K562 (cell line): ENCODE measurements at regions not wholly inside any gene's neighbourhood (a gene's known extent, or its start where the extent isn't known, plus 50 kb on each side); places are given as distances from the start of the nearest gene placed in this dataset.

Experiments used
- ATAC-seq: fragments of 200-7000 bp; cut with Tn5 transposase; 3 replicates; pipeline ENCODE4 v1.9.1; 2020; ENCODE audit warnings: moderate library complexity
- BruUV-seq: library from RNA; stranded (reverse); fragments of 400-500 nt; replicated peaks from 2 replicates; lab custom pipeline; 2021; lab: Mats Ljungman, UMichigan
- CTCF ChIA-PET: fragments of 300-600 bp; formaldehyde crosslinking; extraction: SDS; loops from one replicate; lab custom pipeline; 2021; ENCODE audit warnings: low intra/inter-chr PET ratio; lab: Yijun Ruan, JAX
- POLR2A ChIA-PET: fragments of 300-600, 350-650 bp; sonication (Branson Sonifier 250); formaldehyde crosslinking; extraction: SDS; loops from one replicate; lab custom pipeline; 2021; ENCODE audit warnings: antibody characterized with exemption, inconsistent platforms; lab: Yijun Ruan, JAX
- DNase-seq, 4 experiments: peaks; one replicate each; pipeline versions ENCODE4 v3.0.0 to v3.0.0-alpha.2; 2011 to 2018; ENCODE audit warnings: low spot score in 3 of 4, mixed read lengths in 3 of 4; ENCODE audit errors: extremely low read depth in 1 of 4
- FAIRE-seq: peaks from 2 replicates; lab custom pipeline; 2011; peaks lifted over from hg19 to GRCh38; lab: Jason Lieb, UNC
- H2AFZ ChIP-seq: 2 replicates; pipeline ENCODE4 v1.6.0; 2011; ENCODE audit warnings: low read depth, low read length, control low read depth, inconsistent platforms
- H3K27ac ChIP-seq: fragments of 200-600 bp; 3 replicates; pipeline ENCODE4 v1.8.0; 2011; ENCODE audit warnings: low read depth, mild to moderate bottlenecking, control low read depth, inconsistent platforms, low read length, moderate library complexity, mixed read lengths; ENCODE audit errors: extremely low read depth
- H3K27me3 ChIP-seq, 2 experiments: fragments of 300-600 bp in 1 of 2; 2 replicates in 1 of 2; 3 replicates in 1 of 2; pipeline versions ENCODE4 v1.6.0 to v1.8.0; 2011; ENCODE audit warnings: inconsistent platforms in 2 of 2, low read length in 2 of 2, mild to moderate bottlenecking in 1 of 2, mixed read lengths in 1 of 2, moderate library complexity in 1 of 2; ENCODE audit not compliant: control insufficient read depth in 2 of 2, insufficient read depth in 2 of 2
- H3K36me3 ChIP-seq: fragments of 300-600 bp; 3 replicates; pipeline ENCODE4 v1.8.0; 2011; ENCODE audit warnings: mild to moderate bottlenecking, low read length, inconsistent platforms; ENCODE audit not compliant: control insufficient read depth, insufficient read depth
- H3K4me1 ChIP-seq, 2 experiments: fragments of 200-600 bp in 1 of 2; replicated peaks in 1 of 2; 2 replicates in 1 of 2; 3 replicates in 1 of 2; pipeline versions ENCODE4 v1.5.1 to v1.8.0; 2011; ENCODE audit warnings: inconsistent platforms in 2 of 2, low read length in 2 of 2, mild to moderate bottlenecking in 1 of 2, mixed read lengths in 1 of 2, moderate library complexity in 1 of 2; ENCODE audit not compliant: control insufficient read depth in 2 of 2, insufficient read depth in 2 of 2
- H3K4me2 ChIP-seq: 2 replicates; pipeline ENCODE4 v1.6.1; 2011; ENCODE audit warnings: low read length, control low read depth, inconsistent platforms, mixed read lengths; ENCODE audit not compliant: insufficient read depth
- H3K4me3 ChIP-seq: fragments of 200-600 bp; sonication (generic), shearing (Covaris generic); 2 replicates; pipeline ENCODE4 v1.5.1; 2016; ENCODE audit warnings: control low read depth, inconsistent platforms
- H3K79me2 ChIP-seq: fragments of 200-600 bp; 3 replicates; pipeline ENCODE4 v1.8.0; 2011; ENCODE audit warnings: low read length, inconsistent platforms; ENCODE audit not compliant: control insufficient read depth, insufficient read depth
- H3K9ac ChIP-seq, 2 experiments: 2 replicates each; pipeline versions ENCODE4 v1.6.0 to v1.6.1; 2011; ENCODE audit warnings: low read depth in 2 of 2, low read length in 2 of 2, control low read depth in 1 of 2, inconsistent platforms in 1 of 2, mild to moderate bottlenecking in 1 of 2, mixed read lengths in 1 of 2; ENCODE audit not compliant: insufficient read depth in 1 of 2
- H3K9me1 ChIP-seq: one replicate; pipeline ENCODE4 v1.6.0; 2011; ENCODE audit warnings: inconsistent platforms, mild to moderate bottlenecking, low read length, moderate library complexity; ENCODE audit not compliant: control insufficient read depth, insufficient read depth
- H3K9me3 ChIP-seq: replicated peaks from 2 replicates; pipeline ENCODE4 v1.5.1; 2011; ENCODE audit warnings: low read depth, low read length, inconsistent platforms; ENCODE audit not compliant: control insufficient read depth, insufficient read depth
- H4K20me1 ChIP-seq: replicated peaks from 2 replicates; pipeline ENCODE4 v1.6.1; 2011; ENCODE audit warnings: low read length, inconsistent platforms, mixed read lengths; ENCODE audit not compliant: control insufficient read depth, insufficient read depth
- ARID3A ChIP-seq: IDR thresholded peaks from 2 replicates; pipeline ENCODE4 v1.6.1; 2012; ENCODE audit warnings: low read depth, low read length, improper control_type of control experiment, borderline replicate concordance
- ATF7 ChIP-seq: fragments of 450-650 bp; IDR thresholded peaks from 2 replicates; pipeline ENCODE4 v1.7.1; 2014; ENCODE audit warnings: mild to moderate bottlenecking, moderate library complexity
- BRF1 ChIP-seq: IDR thresholded peaks from 3 replicates; pipeline ENCODE4 v1.6.1; 2011; ENCODE audit warnings: borderline replicate concordance, mild to moderate bottlenecking; ENCODE audit not compliant: insufficient read length; ENCODE audit errors: extremely low read depth
- FOXP4 ChIP-seq: sonication (generic); formaldehyde crosslinking; IDR thresholded peaks from 2 replicates; pipeline ENCODE4 v1.8.0; 2022; ENCODE audit warnings: mild to moderate bottlenecking, missing genetic modification reagents, borderline replicate concordance
- IRF9 ChIP-seq: fragments of 450-650 bp; IDR thresholded peaks from 2 replicates; pipeline ENCODE4 v1.6.1; 2016; ENCODE audit warnings: missing biosample characterization, missing genetic modification characterization
- RNF219 ChIP-seq: fragments of 250-450 bp; sonication (Bioruptor Pico); IDR thresholded peaks from 2 replicates; pipeline ENCODE4 v1.5.0; 2022; ENCODE audit warnings: mild to moderate bottlenecking
- RREB1 ChIP-seq: fragments of 250-450 bp; sonication (Bioruptor Pico); IDR thresholded peaks from 2 replicates; pipeline ENCODE4 v1.4.0; 2020
- ZFPM2 ChIP-seq: fragments of 250-450 bp; sonication (Bioruptor Pico); IDR thresholded peaks from 2 replicates; pipeline ENCODE4 v1.5.1; 2022; ENCODE audit warnings: mild to moderate bottlenecking
- ZNF124 ChIP-seq: sonication (generic); formaldehyde crosslinking; IDR thresholded peaks from 2 replicates; pipeline ENCODE4 v1.8.1; 2022; ENCODE audit warnings: missing genetic modification reagents
- ZNF282 ChIP-seq: sonication (generic); formaldehyde crosslinking; IDR thresholded peaks from 2 replicates; pipeline ENCODE4 v1.8.1; 2023; ENCODE audit warnings: missing genetic modification reagents
- WGBS: fragments of 100-300 bp; shearing (Covaris generic); methylation state at CpG from one replicate; pipeline ENCODE4 v1.1.6; 2016; ENCODE audit warnings: low coverage, mixed read lengths; ENCODE audit not compliant: insufficient coverage; ENCODE audit errors: missing lambda C conversion rate; 5-methylcytosine and 5-hydroxymethylcytosine counted together
- in situ Hi-C: fragments of 300-500 bp; cut with MboI; formaldehyde crosslinking; loops from 4 replicates; pipeline ENCODE4 v1.15.0; 2018; ENCODE audit warnings: inconsistent platforms, mixed read lengths
- intact Hi-C: fragments of 100-400 bp; cut with micrococcal nuclease; formaldehyde crosslinking; loops from 2 replicates; pipeline ENCODE4 v1.14.2; 2022

GRCh38 chr1:118396279-118396678 is 211.3 kb upstream of the SPAG17 start:
- WGBS, result 7% methylated on average over 1 of the region's 1 CpG
- H3K9me3 ChIP-seq, result no peaks in the 10 kb centered on the region; the same call in 1 of the 2 replicates
- no peak overlapping the region for H3K27ac ChIP-seq
- ATAC-seq, result no peak
- no peaks in the 10 kb centered on the region for H3K79me2 ChIP-seq
- no peak for DNase-seq
- H3K9ac ChIP-seq, result no peak overlapping the region
- H4K20me1 ChIP-seq, result no peaks in the 10 kb centered on the region
- no TSS peak for BruUV-seq
- no peak overlapping the region for H3K4me3 ChIP-seq
- H3K27me3 ChIP-seq, result no peaks in the 10 kb centered on the region
- no peaks in the 10 kb centered on the region for H3K4me1 ChIP-seq
- CTCF ChIA-PET, result no interaction called here
- H3K36me3 ChIP-seq, result no peaks in the 10 kb centered on the region
- FAIRE-seq, result no peak
- H2AFZ ChIP-seq, result no peak overlapping the region
- H3K9me1 ChIP-seq, result no peaks in the 10 kb centered on the region
- in situ Hi-C loops (no loop called here), intact Hi-C loops (no loop called here)
- POLR2A ChIA-PET, result no interaction called here
- H3K4me2 ChIP-seq, result no peak overlapping the region
- TF ChIP-seq FOXP4 (CRISPR knock-in tag) (no peak), ARID3A (no peak), RNF219 (CRISPR knock-in tag) (no peak), ZNF282 (CRISPR knock-in tag) (no peak), ZNF124 (no peak), ATF7 (no peak), ZFPM2 (CRISPR knock-in tag) (no peak), IRF9 (tag) (no peak), BRF1 (no peak), RREB1 (CRISPR knock-in tag) (no peak)
